ENCODE measurements at regions not wholly inside any gene's neighbourhood (a gene's known extent, or its start where the extent isn't known, plus 50 kb on each side); places are given as distances from the start of the nearest gene placed in this dataset.

- Histone ChIP-seq H3K79me2 (ENCODE audit: insufficient read depth, low read length) (no peaks in the 10 kb centered on the region), H3K36me3 (replicated peaks in 1 of 2; ENCODE audit: control insufficient read depth in 1 of 2, insufficient read depth in 2 of 2, low read length in 2 of 2) (no peaks in the 10 kb centered on the region), H3K27me3 (ENCODE audit: control insufficient read depth in 2 of 2, insufficient read depth in 2 of 2, low read length in 2 of 2) (no peaks in the 10 kb centered on the region), H4K20me1 (ENCODE audit: insufficient read depth, low read length) (no peaks in the 10 kb centered on the region), H3K9me3 (replicated peaks in 1 of 2; ENCODE audit: control insufficient read depth in 1 of 2, insufficient read depth in 1 of 2, low read length in 2 of 2) (no peaks in the 10 kb centered on the region), H3K9ac (ENCODE audit: insufficient read depth, low read length, poor library complexity, severe bottlenecking) (no peak overlapping the region), H2AFZ (ENCODE audit: insufficient read depth, low read depth, low read length, poor library complexity, severe bottlenecking) (no peak overlapping the region), H3K4me2 (replicated peaks; ENCODE audit: extremely low read depth, low read length, poor library complexity, severe bottlenecking) (no peak overlapping the region), H3K27ac (ENCODE audit: low read depth in 1 of 2, low read length in 2 of 2) (no peak overlapping the region), H3K4me1 (ENCODE audit: control insufficient read depth in 1 of 2, insufficient read depth in 2 of 2, low read length in 2 of 2) (no peaks in the 10 kb centered on the region), H3K4me3 (replicated peaks in 1 of 3; ENCODE audit: low read depth in 2 of 3, low read length in 3 of 3) (no peak overlapping the region)
- no peaks in the 10 kb centered on the region for H3K36me3 Mint-ChIP-seq
- peaks cover 0 to 2% (median 0%) of the 10 kb centered on the region in 7 donors for H3K9me3 Mint-ChIP-seq
- H3K27me3 Mint-ChIP-seq (ENCODE audit: low read depth in 3 of 3), result peaks cover 0 to 2% (median 0%) of the 10 kb centered on the region in 3 donors
- no peaks in the 10 kb centered on the region for H3K4me1 Mint-ChIP-seq
- intact Hi-C loops (cut with micrococcal nuclease), result no loop called here
- no peak for DNase-seq
- 100% methylated on average over 1 of the region's 2 CpGs for WGBS (ENCODE audit: insufficient coverage)
- H3K27ac Mint-ChIP-seq, result no peak overlapping the region
- no peak overlapping the region for H3K4me3 Mint-ChIP-seq
- no peak for TF ChIP-seq CTCF (IDR thresholded peaks at IDR 0.05)
Measured at GRCh38 chr3:150317469-150317868, 90.6 kb upstream of the TSC22D2 start.

- WGBS (ENCODE audit: insufficient coverage), result 80% methylated on average over 1 of the region's 1 CpG
- no peak overlapping the region for H3K27ac ChIP-seq (ENCODE audit: low read depth in 1 of 2, low read length in 2 of 2)
- H2AFZ ChIP-seq (ENCODE audit: insufficient read depth, low read depth, low read length, poor library complexity, severe bottlenecking), result no peak overlapping the region
Measured at GRCh38 chr3:150315721-150316120, 92.4 kb upstream of the TSC22D2 start.

More at GRCh38 chr3:150315721-150316120, 92.4 kb upstream of the TSC22D2 start:
- Mint-ChIP-seq H3K36me3 (no peaks in the 10 kb centered on the region), H3K9me3 (peaks cover 0 to 2% (median 0%) of the 10 kb centered on the region in 7 donors), H3K27ac (no peak overlapping the region), H3K27me3 (ENCODE audit: low read depth in 3 of 3) (peaks cover 0 to 2% (median 0%) of the 10 kb centered on the region in 3 donors), H3K4me3 (no peak overlapping the region), H3K4me1 (no peaks in the 10 kb centered on the region)
- Histone ChIP-seq H4K20me1 (ENCODE audit: insufficient read depth, low read length) (no peaks in the 10 kb centered on the region), H3K4me3 (replicated peaks in 1 of 3; ENCODE audit: low read depth in 2 of 3, low read length in 3 of 3) (no peak overlapping the region), H3K9ac (ENCODE audit: insufficient read depth, low read length, poor library complexity, severe bottlenecking) (no peak overlapping the region), H3K4me2 (replicated peaks; ENCODE audit: extremely low read depth, low read length, poor library complexity, severe bottlenecking) (no peak overlapping the region), H3K4me1 (ENCODE audit: control insufficient read depth in 1 of 2, insufficient read depth in 2 of 2, low read length in 2 of 2) (no peaks in the 10 kb centered on the region), H3K36me3 (replicated peaks in 1 of 2; ENCODE audit: control insufficient read depth in 1 of 2, insufficient read depth in 2 of 2, low read length in 2 of 2) (no peaks in the 10 kb centered on the region), H3K27me3 (ENCODE audit: control insufficient read depth in 2 of 2, insufficient read depth in 2 of 2, low read length in 2 of 2) (no peaks in the 10 kb centered on the region), H3K9me3 (replicated peaks in 1 of 2; ENCODE audit: control insufficient read depth in 1 of 2, insufficient read depth in 1 of 2, low read length in 2 of 2) (no peaks in the 10 kb centered on the region), H3K79me2 (ENCODE audit: insufficient read depth, low read length) (no peaks in the 10 kb centered on the region)
- TF ChIP-seq CTCF (IDR thresholded peaks at IDR 0.05), result no peak
- DNase-seq, result no peak
- intact Hi-C loops (cut with micrococcal nuclease), result no loop called here

All from CD14-positive monocyte (primary cell).